Heart left ventricle (tissue), 16 donors: ENCODE measurements at regions not wholly inside any gene's neighbourhood (a gene's known extent, or its start where the extent isn't known, plus 50 kb on each side); places are given as distances from the start of the nearest gene placed in this dataset.

Source experiments
- ATAC-seq, 4 donors: fragments of 200-7000 bp; cut with Tn5 transposase; one replicate each; pipeline ENCODE4 v1.9.1; 2020 to 2022; ENCODE audit warnings: moderate library complexity in 4 of 4, mild to moderate bottlenecking in 3 of 4, moderate number of reproducible peaks in 1 of 4
- DNase-seq, 5 donors: peaks; one replicate each; pipeline ENCODE4 v3.0.0-alpha.2; 2020
- H3K27ac ChIP-seq, 12 donors: fragments of 200-600 bp; sonication (generic) in 4 of 12; one replicate each; pipeline versions ENCODE4 v1.5.0 to v1.8.0; 2016 to 2022; ENCODE audit warnings: mild to moderate bottlenecking in 2 of 12
- H3K27me3 ChIP-seq, 9 donors: fragments of 200-600 bp; sonication (generic) in 2 of 9; one replicate each; pipeline versions ENCODE4 v1.5.1 to v1.8.0; 2016 to 2022; ENCODE audit warnings: mild to moderate bottlenecking in 3 of 9
- H3K36me3 ChIP-seq, 9 donors: fragments of 200-600 bp; sonication (generic) in 2 of 9; one replicate each; pipeline versions ENCODE4 v1.5.0 to v1.8.0; 2018 to 2022; ENCODE audit warnings: mild to moderate bottlenecking in 2 of 9
- H3K4me1 ChIP-seq, 12 donors: fragments of 200-600 bp; sonication (generic) in 4 of 12; one replicate each; pipeline versions ENCODE4 v1.5.0 to v1.8.0; 2016 to 2022; ENCODE audit warnings: mild to moderate bottlenecking in 3 of 12
- H3K4me3 ChIP-seq, 12 donors: fragments of 200-600 bp; sonication (generic) in 4 of 12; one replicate each; pipeline versions ENCODE4 v1.5.0 to v1.8.0; 2017 to 2022; ENCODE audit warnings: mild to moderate bottlenecking in 9 of 12, moderate library complexity in 4 of 12
- H3K9me3 ChIP-seq, 12 donors: fragments of 200-600 bp; sonication (generic) in 4 of 12; one replicate each; pipeline versions ENCODE4 v1.5.0 to v1.8.0; 2016 to 2022; ENCODE audit warnings: mild to moderate bottlenecking in 1 of 12
- CTCF ChIP-seq, 12 donors: fragments of 200-600 bp; sonication (generic) in 4 of 12; IDR thresholded peaks; one replicate each; pipeline versions ENCODE4 v1.5.0 to v1.8.0; 2018 to 2022; ENCODE audit warnings: antibody characterized with exemption in 12 of 12, mild to moderate bottlenecking in 5 of 12
- POLR2A ChIP-seq, 2 donors: fragments of 450-650 bp; IDR thresholded peaks; one replicate each; pipeline ENCODE4 v1.6.1; 2017; ENCODE audit warnings: antibody characterized with exemption in 2 of 2, mild to moderate bottlenecking in 2 of 2, moderate library complexity in 2 of 2
- WGBS, 4 donors: extraction: QIAGEN DNeasy Blood & Tissue Kit in 2 of 4; methylation state at CpG; one replicate each; pipeline versions ENCODE4 v1.1.5 to v1.1.7; 2013 to 2018; 5-methylcytosine and 5-hydroxymethylcytosine counted together
- intact Hi-C, 10 donors: fragments of 100-400 bp; cut with DNase I; formaldehyde crosslinking; loops; one replicate each; pipeline versions ENCODE4 v1.11.1 to v1.14.2; 2022
- donor health status: ischemic (EF 13 %, LVEDD 7.1; RV severe dilation, severe dysfunction).
- donor health status: healthy with polysubstance abuse.
- donor health status: DM: no; HTN: yes; CAD: no.
- donor health status: DM: no; HTN: no; CAD: no.
- donor health status: ischemic (EF 25% LVEDD 6.9; RV normal size, moderate dysfunction).
- donor health status: ischemic (EF 25% LVEDD 5.7; RV mildly dilated, moderate dysfunction).
- donor health status: healthy.
- donor health status: DM: yes; HTN: yes; CAD: no.
- donor health status: ischemic (EF 35%, LVEDD 5.7; RV mildly dilated, moderate dysfunction).
- donor health status: nonischemic (EF 11% LVEDD 7.7; RV severe dilation, severe dysfunction).
- donor health status: DM: yes; HTN: yes; CAD: no.
- donor health status: PGD.
- donor health status: ischemic (EF 29% LVEDD 5.4; RV normal size, mild dysfunction).
- donor health status: nonischemic (EF 23%, LVEDD 6.1; RV moderate dilation, normal function).

- Histone ChIP-seq H3K4me3 (no peak overlapping the region), H3K27me3 (no peaks in the 10 kb centered on the region), H3K27ac (no peak overlapping the region), H3K36me3 (peaks cover 0 to 26% (median 20%) of the 10 kb centered on the region in 9 donors), H3K4me1 (peaks cover 0 to 26% (median 9%) of the 10 kb centered on the region in 12 donors), H3K9me3 (no peaks in the 10 kb centered on the region)
- no peak for ATAC-seq
- TF ChIP-seq POLR2A (IDR thresholded peaks at IDR 0.05) (no peak), CTCF (IDR thresholded peaks at IDR 0.05) (no peak)
- intact Hi-C loops = no loop called here
- WGBS, 4 donors = 84 to 89% (median 88%) methylated on average over 4 of the region's 4 CpGs
- no peak for DNase-seq
Observed at GRCh38 chr22:42217752-42218280, 52.6 kb downstream of the TCF20 start.

GRCh38 chr22:42217019-42217751 lies 53.3 kb downstream of the TCF20 start:
- no peak for DNase-seq
- Histone ChIP-seq H3K4me3 (no peak overlapping the region), H3K27me3 (no peaks in the 10 kb centered on the region), H3K27ac (no peak overlapping the region), H3K36me3 (peaks cover 0 to 32% (median 26%) of the 10 kb centered on the region in 9 donors), H3K4me1 (peaks cover 0 to 23% (median 9%) of the 10 kb centered on the region in 12 donors), H3K9me3 (no peaks in the 10 kb centered on the region)
- TF ChIP-seq CTCF (IDR thresholded peaks at IDR 0.05) = no peak
- TF ChIP-seq POLR2A (IDR thresholded peaks at IDR 0.05) = no peak
- ATAC-seq = no peak
- intact Hi-C loops = no loop called here
- 85 to 91% (median 88%) methylated on average over 3 of the region's 3 CpGs for WGBS, 4 donors

DNA sequence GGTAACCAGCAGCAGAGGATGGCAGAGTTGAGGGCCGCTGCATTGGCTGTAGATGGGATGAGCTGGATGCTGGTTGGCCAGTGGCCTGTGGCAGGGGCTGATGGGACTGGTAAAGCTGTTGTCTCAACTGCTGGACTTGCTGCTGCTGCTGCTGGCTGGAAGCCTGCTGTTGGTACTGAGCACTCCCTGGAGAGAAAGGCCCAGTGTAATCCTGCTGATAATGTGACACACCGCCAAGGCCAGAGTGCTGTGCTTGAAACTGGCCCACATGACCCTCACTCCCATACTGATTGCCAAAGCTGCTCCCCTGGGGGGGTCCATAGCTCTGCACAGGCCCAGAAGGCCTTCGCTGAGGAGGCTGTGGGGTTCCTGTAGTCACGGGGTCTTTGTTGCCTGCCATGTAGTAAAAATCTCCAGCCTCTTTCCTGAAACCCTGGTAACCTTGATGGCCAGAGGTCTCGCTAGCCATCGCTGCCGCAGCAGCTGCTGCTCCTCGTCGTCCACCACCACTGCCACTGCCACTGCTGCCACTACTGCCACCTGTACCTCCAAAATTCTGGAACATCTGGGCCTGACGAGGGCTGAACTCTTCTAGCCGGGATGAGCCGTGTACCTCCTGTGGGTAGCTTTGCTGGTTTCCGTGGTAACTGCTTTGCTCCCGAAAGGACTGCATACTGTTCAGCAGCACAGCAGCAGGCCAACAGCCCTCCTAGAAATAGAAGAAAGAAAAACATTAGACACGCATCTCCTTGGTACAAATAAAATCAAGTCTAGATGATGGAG lies 55.6 kb downstream of the TCF20 start:
- Histone ChIP-seq H3K4me1 (peaks cover 0 to 21% (median 9%) of the 10 kb centered on the region in 12 donors), H3K9me3 (no peaks in the 10 kb centered on the region), H3K27me3 (no peaks in the 10 kb centered on the region), H3K4me3 (no peak overlapping the region), H3K27ac (peak overlapping the region in 4 of 12 donors; percentile 21 to 53 (median 30)), H3K36me3 (peaks cover 0 to 56% (median 47%) of the 10 kb centered on the region in 9 donors)
- intact Hi-C loops = no loop called here
- WGBS, 4 donors = 73 to 84% (median 77%) methylated on average over 9 to 15 of the region's 15 CpGs
- no peak for TF ChIP-seq POLR2A (IDR thresholded peaks at IDR 0.05)
- TF ChIP-seq CTCF (IDR thresholded peaks at IDR 0.05) = no peak
- DNase-seq (peak; percentile 45 to 78 (median 63)), ATAC-seq (peak; percentile 83 to 91 (median 89))

DNA sequence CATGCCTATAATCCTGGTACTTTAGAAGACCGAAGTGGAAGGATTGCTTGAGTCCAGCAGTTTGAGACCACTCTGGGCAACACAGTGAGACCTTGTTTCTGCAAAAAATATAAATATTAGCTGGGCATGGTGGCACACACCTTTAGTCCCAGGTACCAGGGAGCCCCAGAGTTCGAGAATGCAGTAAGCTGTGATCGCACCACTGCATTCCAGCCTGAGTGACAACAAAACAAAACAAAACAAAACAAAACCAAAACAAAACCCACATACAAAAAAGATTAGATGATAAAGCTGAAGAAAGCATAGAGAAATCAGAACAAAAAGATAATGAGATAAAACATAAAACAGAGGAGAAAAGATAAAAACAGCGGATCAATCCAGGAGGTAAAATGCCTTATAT lies 62.1 kb downstream of the TCF20 start:
- DNase-seq = no peak
- intact Hi-C loops = no loop called here
- H3K36me3 ChIP-seq = peaks cover 0 to 47% (median 39%) of the 10 kb centered on the region in 9 donors
- peaks cover 0 to 20% (median 0%) of the 10 kb centered on the region in 12 donors for H3K4me1 ChIP-seq
- no peaks in the 10 kb centered on the region for H3K27me3 ChIP-seq
- TF ChIP-seq POLR2A (IDR thresholded peaks at IDR 0.05) (no peak), CTCF (IDR thresholded peaks at IDR 0.05) (no peak)
- no peak for ATAC-seq
- H3K9me3 ChIP-seq = no peaks in the 10 kb centered on the region
- no peak overlapping the region for H3K4me3 ChIP-seq
- 95 to 98% (median 98%) methylated on average over 4 of the region's 4 CpGs for WGBS, 4 donors
- H3K27ac ChIP-seq = no peak overlapping the region
